ENCODE measurements at regions not wholly inside any gene's neighbourhood (a gene's known extent, or its start where the extent isn't known, plus 50 kb on each side); places are given as distances from the start of the nearest gene placed in this dataset.

- no peak for DNase-seq (ENCODE audit: low read depth)
Measured at GRCh38 chr10:128422999-128423398, 296.8 kb upstream of the MKI67 start.

DNA sequence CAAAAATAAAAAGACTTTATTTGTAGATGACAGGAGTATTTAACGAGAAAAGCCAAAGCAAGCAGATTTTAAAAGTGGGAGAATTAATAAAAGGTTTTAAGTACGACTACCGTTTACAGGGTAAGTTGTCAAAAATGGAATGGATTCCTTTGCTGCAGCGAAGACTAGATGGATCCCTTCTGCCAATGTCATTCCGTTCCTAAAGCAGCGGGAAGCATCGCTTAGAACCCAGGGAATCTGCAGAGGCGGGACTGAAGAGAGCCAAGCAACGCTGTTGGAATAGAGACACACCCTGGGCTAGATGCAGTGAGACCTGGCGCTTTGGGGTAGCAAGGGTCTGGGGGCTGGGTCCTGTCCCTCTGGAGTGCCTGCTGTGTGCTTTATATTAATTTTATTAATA, 303.1 kb upstream of the MKI67 start:
- DNase-seq (ENCODE audit: low read depth) = no peak

DNA sequence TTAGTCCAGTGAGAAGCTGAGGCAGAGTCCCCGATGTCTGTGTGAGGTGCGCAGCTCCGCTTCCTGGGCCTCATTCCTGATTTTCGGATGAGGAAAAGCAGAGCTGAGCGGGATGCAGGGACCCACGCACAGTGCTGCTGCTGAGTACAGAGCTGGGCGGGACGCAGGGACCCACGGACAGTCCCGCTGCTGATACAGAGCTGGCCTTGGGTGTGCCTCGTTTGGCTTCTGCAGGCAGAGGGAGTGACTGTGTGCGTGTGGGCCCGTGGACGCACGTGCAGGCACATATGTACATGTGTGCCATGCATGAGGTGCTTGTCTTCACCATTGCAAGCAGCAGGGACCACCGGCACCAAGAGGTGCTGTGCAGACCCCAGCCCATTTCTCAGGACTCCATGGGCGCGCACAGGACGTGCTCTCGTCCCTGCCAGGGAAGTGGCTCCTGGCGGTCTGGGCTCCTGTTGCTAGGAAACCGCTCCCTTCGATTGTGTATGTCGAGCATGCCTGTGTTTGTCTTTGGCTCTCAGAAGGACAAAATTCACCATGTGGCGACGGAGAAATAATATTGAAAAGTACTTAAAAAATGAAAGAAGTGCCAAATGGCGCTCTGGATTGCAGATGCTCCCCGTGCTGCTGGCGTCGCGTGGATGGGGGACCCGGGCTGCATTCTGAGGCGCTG, 303.8 kb upstream of the MKI67 start:
- no peak for DNase-seq (ENCODE audit: low read depth)

DNA sequence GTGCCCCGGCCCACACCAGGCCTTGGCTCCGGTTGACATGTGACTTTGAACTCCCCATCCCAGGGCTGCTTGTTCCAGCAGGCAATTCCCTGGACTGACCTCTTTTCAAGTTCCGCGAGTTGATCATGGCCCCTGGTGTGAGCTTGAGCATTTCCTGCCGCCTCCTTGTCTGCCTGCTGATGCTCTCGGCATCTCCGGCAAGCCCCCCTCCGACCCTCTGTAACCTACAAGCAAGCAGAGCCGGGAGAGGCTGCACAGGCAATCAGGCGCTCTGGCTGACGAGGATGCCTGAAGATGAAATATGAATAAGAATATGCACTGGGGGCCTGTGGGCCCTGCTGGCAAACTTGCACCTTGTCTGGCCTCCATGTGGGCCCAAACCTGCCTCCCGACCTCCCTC, 304.9 kb upstream of the MKI67 start:
- no peak for DNase-seq (ENCODE audit: low read depth)

DNA sequence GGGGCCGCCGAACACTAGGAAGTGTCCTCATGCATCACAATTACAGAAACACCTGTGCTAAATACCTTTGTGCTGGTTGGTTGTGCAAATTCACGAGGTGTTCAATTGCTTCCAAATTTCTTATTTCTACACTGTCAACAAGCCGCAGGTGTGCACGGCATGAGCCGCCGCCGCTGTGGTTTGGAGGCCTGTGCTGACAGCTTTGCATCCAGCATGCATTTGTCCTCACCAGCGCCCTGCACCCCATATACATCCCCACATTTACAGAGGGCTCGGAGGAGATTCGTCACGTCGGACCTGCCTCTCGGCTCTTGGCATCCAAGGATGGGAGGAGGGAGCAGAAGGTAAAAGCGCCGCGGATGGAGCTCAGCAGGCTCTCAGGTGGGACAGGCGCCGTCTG, 305.3 kb upstream of the MKI67 start:
- DNase-seq (ENCODE audit: low read depth) = no peak

DNA sequence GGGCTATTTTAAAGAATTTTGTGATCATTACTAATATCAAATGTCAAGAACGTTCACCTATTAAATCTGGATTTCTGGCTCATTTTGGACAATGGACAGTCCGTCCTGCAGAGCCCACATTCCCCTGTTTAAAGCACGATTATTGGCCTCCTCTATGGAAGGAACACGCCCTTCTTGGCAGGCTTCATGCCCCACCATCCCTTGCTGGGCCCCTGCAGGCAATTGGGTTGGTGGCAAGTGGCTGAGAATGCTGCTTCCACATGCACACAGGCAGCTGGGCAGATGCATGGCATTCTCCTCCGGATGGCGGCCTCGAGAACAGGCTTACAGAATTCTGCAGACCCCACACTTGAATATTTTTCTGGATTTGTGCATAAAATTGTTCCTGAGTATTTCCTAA, 305.8 kb upstream of the MKI67 start:
- DNase-seq (ENCODE audit: low read depth) = no peak

- DNase-seq (ENCODE audit: low read depth) = no peak
Measured at GRCh38 chr10:128432423-128432822, 306.2 kb upstream of the MKI67 start.

DNA sequence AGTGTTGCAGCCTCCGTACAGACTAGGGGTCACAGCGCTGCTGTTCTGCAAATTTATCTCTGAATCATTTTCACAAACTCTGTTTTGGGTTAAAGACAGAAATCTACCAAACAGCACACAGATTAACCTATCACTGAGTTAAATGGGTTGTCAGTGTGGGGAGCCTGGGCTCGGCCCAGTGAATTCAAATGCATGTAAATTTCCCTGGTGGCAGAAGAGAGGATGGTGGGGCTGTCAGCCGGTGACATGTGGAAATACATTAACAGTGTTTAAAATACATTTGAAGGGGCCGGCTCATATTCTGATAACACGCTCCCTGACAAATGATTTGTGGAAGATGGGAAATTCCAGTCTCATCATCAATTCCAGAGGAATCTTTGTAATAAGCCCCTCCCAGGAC, 309.6 kb upstream of the MKI67 start:
- DNase-seq (ENCODE audit: low read depth) = no peak

GRCh38 chr10:128437786-128438345, 311.6 kb upstream of the MKI67 start:
- DNase-seq (ENCODE audit: low read depth) = no peak

DNA sequence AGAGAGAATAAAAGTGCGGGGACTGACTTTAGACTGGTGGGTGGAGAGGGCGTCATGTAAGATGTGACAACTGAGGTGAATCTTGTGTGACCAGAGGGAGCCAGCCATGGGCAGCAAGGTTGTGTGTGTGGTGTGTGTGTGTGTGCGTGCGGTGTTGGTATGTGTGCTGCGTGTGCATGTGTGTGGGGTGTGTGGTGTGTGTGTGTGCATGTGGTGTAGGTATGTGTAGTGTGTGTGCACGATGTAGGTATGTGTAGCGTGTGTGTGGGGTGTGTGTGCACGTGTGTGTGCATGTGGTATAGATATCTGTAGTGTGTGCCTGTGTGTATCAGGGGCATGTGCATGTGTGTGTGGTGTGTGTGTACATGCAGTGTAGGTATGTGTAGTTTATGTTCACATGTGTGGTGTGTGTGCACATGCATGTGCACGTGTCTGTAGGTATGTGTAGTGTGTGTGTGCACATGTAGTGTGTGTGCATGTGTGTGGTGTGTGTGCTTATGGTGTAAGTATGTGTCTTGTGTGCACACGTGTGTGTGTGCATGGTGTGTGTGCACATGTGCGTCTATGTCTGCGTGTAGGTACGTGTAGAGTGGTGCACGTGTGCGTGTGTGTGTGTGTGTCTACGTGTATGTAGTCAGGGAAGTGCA, 312.3 kb upstream of the MKI67 start:
- no peak for DNase-seq (ENCODE audit: low read depth)

DNA sequence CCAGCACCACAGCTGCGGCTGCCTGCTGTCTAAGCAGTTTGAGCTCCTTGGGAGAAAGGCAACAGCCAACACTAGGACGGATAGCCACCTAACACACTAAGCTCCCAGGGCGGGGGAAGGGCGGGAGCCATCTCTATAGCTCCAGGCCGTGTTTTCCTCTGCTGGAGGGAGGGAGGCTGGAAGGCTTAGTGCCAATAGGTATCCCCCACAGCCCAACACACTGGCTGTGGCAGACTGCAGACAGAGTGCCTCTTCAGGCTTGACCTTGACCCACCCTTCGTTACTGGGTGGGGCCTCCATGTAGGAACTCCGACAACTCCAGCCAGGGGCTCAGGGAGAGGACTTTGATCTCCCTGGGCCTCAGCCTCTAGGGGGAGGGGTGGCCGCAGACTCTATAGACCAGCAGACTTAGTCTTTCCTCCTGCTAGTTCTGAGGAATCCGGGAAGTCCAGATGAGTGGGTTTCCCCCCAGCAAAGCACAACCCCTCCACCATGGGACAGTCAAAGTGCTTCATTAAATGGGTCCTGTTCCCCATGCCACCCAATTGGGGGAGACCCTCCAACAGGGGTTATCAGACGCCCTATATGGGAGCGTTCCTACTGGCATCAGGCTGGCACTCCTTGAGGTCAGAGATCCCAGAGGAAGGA, 314.4 kb upstream of the MKI67 start:
- no peak for DNase-seq (ENCODE audit: low read depth)

GRCh38 chr10:128443925-128444518, 317.8 kb upstream of the MKI67 start:
- DNase-seq (ENCODE audit: low read depth) = no peak

DNA sequence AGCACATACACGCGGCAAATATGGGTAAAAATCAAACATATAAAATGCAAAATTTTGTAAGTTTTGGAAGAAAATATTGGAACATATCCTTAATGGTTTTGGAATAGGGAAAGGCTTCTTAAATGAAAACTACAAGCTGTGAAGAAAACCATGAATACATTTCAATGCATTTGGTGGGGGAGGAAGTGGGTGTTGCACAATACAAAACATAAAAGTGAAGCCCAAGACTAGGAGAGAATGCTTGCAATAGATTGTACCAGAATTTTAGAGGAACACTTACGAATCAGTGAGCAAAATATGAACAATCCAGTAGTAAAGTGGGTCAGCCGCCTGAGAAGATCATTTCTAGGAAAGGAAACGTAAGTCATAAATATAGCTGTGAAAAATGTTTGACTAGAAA, 322.6 kb upstream of the MKI67 start:
- DNase-seq (ENCODE audit: low read depth) = no peak

GRCh38 chr10:128451879-128452278, 325.7 kb upstream of the MKI67 start:
- no peak for DNase-seq (ENCODE audit: low read depth)

- no peak for DNase-seq (ENCODE audit: low read depth)
Measured at GRCh38 chr10:128456271-128456670, 330.0 kb upstream of the MKI67 start.

GRCh38 chr10:128457136-128457535, 330.9 kb upstream of the MKI67 start:
- DNase-seq (ENCODE audit: low read depth) = no peak

GRCh38 chr10:128461991-128462390, 335.8 kb upstream of the MKI67 start:
- no peak for DNase-seq (ENCODE audit: low read depth)

DNA sequence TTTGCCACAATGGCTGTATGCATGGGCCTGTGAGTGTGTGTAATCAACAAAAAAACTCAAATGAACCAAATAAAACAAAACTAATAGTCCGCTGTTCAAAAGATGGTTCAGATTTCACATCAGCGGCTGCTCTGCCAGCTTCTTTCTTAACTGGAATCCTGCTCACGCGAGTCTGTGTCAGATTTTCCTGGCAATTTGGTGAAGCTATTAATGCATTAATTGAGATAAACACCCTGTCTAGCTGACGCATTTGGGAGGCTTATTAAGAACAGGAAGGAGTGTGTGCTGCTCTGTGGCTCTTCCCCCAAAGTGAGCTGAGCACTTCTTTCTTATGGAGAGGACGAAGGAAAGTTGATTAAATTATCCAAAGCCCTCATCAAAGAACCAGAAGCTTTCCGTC, 336.6 kb upstream of the MKI67 start:
- DNase-seq (ENCODE audit: low read depth) = no peak

- no peak for DNase-seq (ENCODE audit: low read depth)
Measured at GRCh38 chr10:128463991-128464760, 338.0 kb upstream of the MKI67 start.

- no peak for DNase-seq (ENCODE audit: low read depth)
Measured at GRCh38 chr10:128465697-128466096, 339.5 kb upstream of the MKI67 start.

DNA sequence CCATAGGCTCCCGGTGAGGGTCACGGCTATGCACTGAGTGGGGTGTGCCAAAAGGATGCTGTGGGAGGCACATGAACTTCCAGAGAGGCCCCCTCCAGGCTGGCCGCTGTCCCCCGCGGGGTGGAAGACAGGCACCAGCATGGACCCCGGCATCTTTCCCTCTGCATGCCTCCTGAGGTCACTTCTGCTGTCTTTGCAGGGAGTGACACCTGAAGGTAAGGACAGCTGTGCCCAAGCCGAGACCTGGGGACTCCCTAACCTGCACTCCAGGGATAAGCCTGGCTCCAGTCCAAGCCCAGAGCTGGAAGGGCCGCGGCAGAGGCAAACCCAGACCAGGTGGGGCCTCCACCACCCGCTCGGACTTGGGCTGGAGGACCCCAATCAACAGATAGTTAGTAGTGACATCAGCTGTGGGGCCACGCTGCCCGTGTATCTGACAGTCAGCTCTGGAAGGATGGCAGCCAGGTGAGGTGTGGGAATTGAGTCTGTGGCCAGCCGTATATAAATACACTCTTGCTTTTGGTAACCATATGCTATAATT, 340.7 kb upstream of the MKI67 start:
- DNase-seq (ENCODE audit: low read depth) = no peak

- DNase-seq (ENCODE audit: low read depth) = no peak
Measured at GRCh38 chr10:128468462-128468861, 342.2 kb upstream of the MKI67 start.
